ENCODE measurements at regions not wholly inside any gene's neighbourhood (a gene's known extent, or its start where the extent isn't known, plus 50 kb on each side); places are given as distances from the start of the nearest gene placed in this dataset.

GRCh38 chr4:45939056-45939455 is 184.8 kb downstream of the GABRG1 start:
- no peak for TF ChIP-seq CTCF (conservative IDR thresholded peaks at IDR 0.05; ENCODE audit: low read depth, low read length)
- DNase-seq (ENCODE audit: low read depth), result peak; percentile 81
- no peak overlapping the region for H3K4me3 ChIP-seq (ENCODE audit: low read length)

GRCh38 chr4:45931154-45931553 is 192.7 kb downstream of the GABRG1 start:
- no peak for TF ChIP-seq CTCF (conservative IDR thresholded peaks at IDR 0.05; ENCODE audit: low read depth, low read length)
- H3K4me3 ChIP-seq (ENCODE audit: low read length), result no peak overlapping the region
- no peak for DNase-seq (ENCODE audit: low read depth)

GRCh38 chr4:45927641-45928040 is 196.2 kb downstream of the GABRG1 start:
- no peak for TF ChIP-seq CTCF (conservative IDR thresholded peaks at IDR 0.05; ENCODE audit: low read depth, low read length)
- DNase-seq (ENCODE audit: low read depth), result no peak
- H3K4me3 ChIP-seq (ENCODE audit: low read length), result no peak overlapping the region

- no peak for DNase-seq (ENCODE audit: low read depth)
- no peak for TF ChIP-seq CTCF (conservative IDR thresholded peaks at IDR 0.05; ENCODE audit: low read depth, low read length)
Observed at GRCh38 chr4:45925809-45926208, 198.0 kb downstream of the GABRG1 start.

GRCh38 chr4:45920861-45921260 is 203.0 kb downstream of the GABRG1 start:
- no peak for TF ChIP-seq CTCF (conservative IDR thresholded peaks at IDR 0.05; ENCODE audit: low read depth, low read length)
- H3K4me3 ChIP-seq (ENCODE audit: low read length), result no peak overlapping the region
- no peak for DNase-seq (ENCODE audit: low read depth)

More at GRCh38 chr4:45925809-45926208, 198.0 kb downstream of the GABRG1 start:
- no peak overlapping the region for H3K4me3 ChIP-seq (ENCODE audit: low read length)

- peak; percentile 2 for DNase-seq (ENCODE audit: low read depth)
- no peak overlapping the region for H3K4me3 ChIP-seq (ENCODE audit: low read length)
- no peak for TF ChIP-seq CTCF (conservative IDR thresholded peaks at IDR 0.05; ENCODE audit: low read depth, low read length)
Observed at GRCh38 chr4:45910511-45910910, 213.3 kb downstream of the GABRG1 start.

- H3K4me3 ChIP-seq (ENCODE audit: low read length), result no peak overlapping the region
- DNase-seq (ENCODE audit: low read depth), result no peak
- TF ChIP-seq CTCF (conservative IDR thresholded peaks at IDR 0.05; ENCODE audit: low read depth, low read length), result no peak
Observed at GRCh38 chr4:45897946-45898585, 225.8 kb downstream of the GABRG1 start.
